HG03135 (cell line): ENCODE measurements at regions not wholly inside any gene's neighbourhood (a gene's known extent, or its start where the extent isn't known, plus 50 kb on each side); places are given as distances from the start of the nearest gene placed in this dataset.
"Not testable (repeated sequence)": the region's sequence is repeated elsewhere in the genome, so short reads cannot be mapped to it uniquely, and the experiment has no call there.

Source experiments
- ATAC-seq: cut with Tn5 transposase; IDR thresholded peaks from one replicate; pipeline ENCODE4 v1.9.1; 2021; ENCODE audit warnings: mild to moderate bottlenecking, moderate library complexity; ENCODE audit not compliant: unreplicated experiment

- no peak for ATAC-seq
Measured at GRCh38 chr6:137610702-137611101, 116.5 kb upstream of the OLIG3 start.

GRCh38 chr6:137623293-137623692 is 129.1 kb upstream of the OLIG3 start:
- no peak for ATAC-seq

GRCh38 chr6:137625100-137625661 is 131.0 kb upstream of the OLIG3 start:
- no peak for ATAC-seq

- ATAC-seq = no peak
Measured at GRCh38 chr6:137625808-137626207, 131.6 kb upstream of the OLIG3 start.

GRCh38 chr6:137630666-137631065 is 136.5 kb upstream of the OLIG3 start:
- ATAC-seq = no peak

- ATAC-seq = no peak
Measured at GRCh38 chr6:137631323-137631722, 137.1 kb upstream of the OLIG3 start.

GRCh38 chr6:137634177-137634576 is 140.0 kb upstream of the OLIG3 start:
- not testable (repeated sequence) for ATAC-seq

- no peak for ATAC-seq
Measured at GRCh38 chr6:137637121-137637520, 142.9 kb upstream of the OLIG3 start.

GRCh38 chr6:137638926-137639706 is 144.9 kb upstream of the OLIG3 start:
- no peak for ATAC-seq

- ATAC-seq = no peak
Measured at GRCh38 chr6:137640086-137640485, 145.9 kb upstream of the OLIG3 start.

GRCh38 chr6:137641474-137642077 is 147.4 kb upstream of the OLIG3 start:
- ATAC-seq = no peak

- ATAC-seq = not testable (repeated sequence)
Measured at GRCh38 chr6:137643210-137643609, 149.0 kb upstream of the OLIG3 start.

GRCh38 chr6:137643644-137644043 is 149.4 kb upstream of the OLIG3 start:
- not testable (repeated sequence) for ATAC-seq

- no peak for ATAC-seq
Measured at GRCh38 chr6:137645850-137646249, 151.7 kb upstream of the OLIG3 start.

GRCh38 chr6:137646484-137646883 is 152.3 kb upstream of the OLIG3 start:
- no peak for ATAC-seq

- no peak for ATAC-seq
Measured at GRCh38 chr6:137647762-137648447, 153.7 kb upstream of the OLIG3 start.

- ATAC-seq = no peak
Measured at GRCh38 chr6:137650720-137651119, 156.5 kb upstream of the OLIG3 start.

GRCh38 chr6:137651178-137651577 is 157.0 kb upstream of the OLIG3 start:
- ATAC-seq = no peak

GRCh38 chr6:137651591-137652335 is 157.6 kb upstream of the OLIG3 start:
- ATAC-seq = no peak

- no peak for ATAC-seq
Measured at GRCh38 chr6:137652961-137653705, 158.9 kb upstream of the OLIG3 start.
